Endothelial cell of umbilical vein (primary cell): ENCODE measurements at regions not wholly inside any gene's neighbourhood (a gene's known extent, or its start where the extent isn't known, plus 50 kb on each side); places are given as distances from the start of the nearest gene placed in this dataset.

Experiments used
- BruUV-seq: library from RNA; stranded (reverse); fragments of 400-500 nt; replicated peaks from 2 replicates; lab custom pipeline; 2021; lab: Mats Ljungman, UMichigan
- CTCF ChIA-PET: fragments of 300-600, 350-600 bp; sonication (Branson Sonifier 250); formaldehyde crosslinking; loops from one replicate; lab custom pipeline; 2021; ENCODE audit warnings: antibody characterized with exemption, inconsistent platforms; lab: Charles Lee
- POLR2A ChIA-PET: fragments of 300-600, 350-600 bp; sonication (Branson Sonifier 250); formaldehyde crosslinking; loops from one replicate; lab custom pipeline; 2021; ENCODE audit warnings: antibody characterized with exemption, inconsistent platforms; lab: Charles Lee
- DNase-seq: peaks from one replicate; pipeline ENCODE4 v3.0.0-alpha.2; 2011; ENCODE audit warnings: low read depth, low spot score
- FAIRE-seq: peaks from 2 replicates; lab custom pipeline; 2011; peaks lifted over from hg19 to GRCh38; lab: Jason Lieb, UNC
- H2AFZ ChIP-seq: 2 replicates; pipeline ENCODE4 v1.6.0; 2012; ENCODE audit warnings: low read depth, low read length, control low read depth, inconsistent platforms
- H3K27ac ChIP-seq: 2 replicates; pipeline ENCODE4 v1.5.1; 2011; ENCODE audit warnings: low read depth, mild to moderate bottlenecking, control low read depth, low read length, moderate library complexity; ENCODE audit not compliant: insufficient read depth
- H3K27me3 ChIP-seq, 2 experiments: 2 replicates each; pipeline versions ENCODE4 v1.6.0 to v1.6.1; 2011; ENCODE audit warnings: low read length in 2 of 2, mixed read lengths in 1 of 2; ENCODE audit not compliant: control insufficient read depth in 2 of 2, insufficient read depth in 2 of 2
- H3K36me3 ChIP-seq, 2 experiments: 2 replicates in 1 of 2; 3 replicates in 1 of 2; pipeline ENCODE4 v1.5.1; 2011; ENCODE audit warnings: low read length in 2 of 2, mild to moderate bottlenecking in 1 of 2, moderate library complexity in 1 of 2; ENCODE audit not compliant: control insufficient read depth in 2 of 2, insufficient read depth in 2 of 2; ENCODE audit errors: extremely low read depth in 1 of 2
- H3K4me1 ChIP-seq: 3 replicates; pipeline ENCODE4 v1.5.1; 2011; ENCODE audit warnings: mild to moderate bottlenecking, low read length; ENCODE audit not compliant: control insufficient read depth, insufficient read depth; ENCODE audit errors: extremely low read depth
- H3K4me2 ChIP-seq: 2 replicates; pipeline ENCODE4 v1.6.1; 2011; ENCODE audit warnings: low read length, control low read depth, mixed read lengths; ENCODE audit not compliant: insufficient read depth
- H3K4me3 ChIP-seq, 3 experiments: fragments of 200-600 bp in 1 of 3; sonication (generic), shearing (Covaris generic) in 1 of 3; replicated peaks in 1 of 3; 2 replicates each; pipeline ENCODE4 v1.5.1; 2011 to 2016; ENCODE audit warnings: control low read depth in 3 of 3, low read length in 3 of 3, mild to moderate bottlenecking in 2 of 3, inconsistent platforms in 1 of 3, low read depth in 1 of 3, moderate library complexity in 1 of 3; ENCODE audit not compliant: insufficient read depth in 1 of 3
- H3K79me2 ChIP-seq: 2 replicates; pipeline ENCODE4 v1.6.0; 2012; ENCODE audit warnings: low read length, inconsistent platforms; ENCODE audit not compliant: control insufficient read depth, insufficient read depth
- H3K9ac ChIP-seq: replicated peaks from 2 replicates; pipeline ENCODE3; 2011; ENCODE audit warnings: low read length, control low read depth; ENCODE audit not compliant: insufficient read depth; ENCODE audit errors: extremely low read depth
- H3K9me1 ChIP-seq: replicated peaks from 3 replicates; pipeline ENCODE4 v1.6.0; 2011; ENCODE audit warnings: mild to moderate bottlenecking, low read length; ENCODE audit not compliant: control insufficient read depth, insufficient read depth; ENCODE audit errors: extremely low read depth
- H3K9me3 ChIP-seq: replicated peaks from 2 replicates; pipeline ENCODE4 v1.5.1; 2012; ENCODE audit warnings: low read length, inconsistent platforms; ENCODE audit not compliant: control insufficient read depth, insufficient read depth
- H4K20me1 ChIP-seq: replicated peaks from 2 replicates; pipeline ENCODE3; 2011; ENCODE audit warnings: mild to moderate bottlenecking, low read length; ENCODE audit not compliant: control insufficient read depth, insufficient read depth; ENCODE audit errors: extremely low read depth
- CTCF ChIP-seq, 2 donors: IDR thresholded peaks; 1 replicate in 1 of 2; 2 replicates in 1 of 2; pipeline ENCODE4 v1.5.1; 2011; ENCODE audit warnings: low read length in 2 of 2, mild to moderate bottlenecking in 2 of 2, moderate library complexity in 2 of 2, control low read depth in 1 of 2, inconsistent platforms in 1 of 2, low read depth in 1 of 2; ENCODE audit not compliant: insufficient read depth in 1 of 2; ENCODE audit errors: extremely low read depth in 1 of 2
- EZH2 ChIP-seq: IDR thresholded peaks from 2 replicates; pipeline ENCODE4 v1.6.1; 2012; ENCODE audit warnings: borderline replicate concordance, low read depth, mild to moderate bottlenecking, moderate library complexity, low read length, inconsistent platforms; ENCODE audit not compliant: severe bottlenecking
- FOS ChIP-seq: IDR thresholded peaks from 2 replicates; pipeline ENCODE4 v1.6.1; 2011; ENCODE audit warnings: mild to moderate bottlenecking, low read length, moderate library complexity, borderline replicate concordance; ENCODE audit not compliant: insufficient read depth
- GATA2 ChIP-seq: IDR thresholded peaks from 2 replicates; pipeline ENCODE4 v1.7.0; 2011; ENCODE audit warnings: low read depth, mild to moderate bottlenecking, moderate library complexity, mixed read lengths, low read length; ENCODE audit not compliant: insufficient read length, insufficient read depth
- JUN ChIP-seq: IDR thresholded peaks from 2 replicates; pipeline ENCODE4 v1.6.1; 2011; ENCODE audit warnings: borderline replicate concordance, low read depth; ENCODE audit not compliant: insufficient read length, insufficient read depth
- MYC ChIP-seq: IDR thresholded peaks from one replicate; pipeline ENCODE4 v1.6.1; 2011; ENCODE audit warnings: mild to moderate bottlenecking, low read depth, low read length
- POLR2A ChIP-seq: IDR thresholded peaks from 2 replicates; pipeline ENCODE4 v1.6.1; 2012; ENCODE audit warnings: low read depth, mild to moderate bottlenecking, control low read depth, low read length
- POLR2AphosphoS5 ChIP-seq: IDR thresholded peaks from 2 replicates; pipeline ENCODE4 v1.6.1; 2012; ENCODE audit warnings: low read depth, mild to moderate bottlenecking, control low read depth, low read length, moderate library complexity; ENCODE audit not compliant: insufficient read depth
- dilution Hi-C: fragments of 300-500 bp; cut with MboI; formaldehyde crosslinking; loops from one replicate; pipeline ENCODE4 v1.15.0; 2019; ENCODE audit warnings: low sequenced_read_pairs; ENCODE audit not compliant: extremely low pct_ligation_motif_present
- intact Hi-C: fragments of 100-400 bp; cut with micrococcal nuclease; formaldehyde crosslinking; loops from one replicate; pipeline ENCODE4 v1.10.0; 2022
- TF ChIP-seq, protein P1 (sequence below): IDR thresholded peaks from 2 replicates; pipeline ENCODE4 v1.6.1; 2011; ENCODE audit not compliant: insufficient read depth, insufficient read length

DNA sequence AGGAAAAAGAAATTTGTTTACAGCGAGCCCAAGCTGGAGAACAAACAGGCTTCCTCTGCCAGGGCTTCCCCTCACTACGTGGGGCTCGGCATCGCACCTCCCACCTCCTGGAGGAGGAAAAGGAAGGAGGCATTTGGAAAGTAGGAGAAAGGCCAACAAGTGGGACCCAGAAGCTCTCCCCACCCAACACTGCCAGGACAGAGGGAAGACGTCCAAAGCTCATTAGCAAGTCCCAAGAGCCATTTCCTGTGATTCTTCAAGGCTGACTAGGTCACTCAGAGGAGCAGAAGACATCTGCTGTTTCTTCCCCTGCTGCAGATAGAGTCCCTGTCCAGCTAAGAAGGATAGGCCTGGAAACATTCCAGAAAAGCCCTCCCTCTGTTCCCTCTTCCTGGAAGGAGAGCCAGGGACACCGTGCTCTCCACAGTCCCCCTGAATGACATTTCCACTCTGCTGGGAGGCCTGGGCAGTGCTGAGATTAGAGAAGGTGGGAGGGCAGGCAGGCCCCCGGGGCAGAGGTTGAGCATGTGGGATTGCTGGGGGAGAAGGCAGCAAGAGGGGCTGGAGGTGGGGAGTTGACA is 57.0 kb upstream of the NEURL1B start:
- ChIA-PET CTCF (no interaction called here), POLR2A (no interaction called here)
- Histone ChIP-seq H3K36me3 (no peaks in the 10 kb centered on the region), H4K20me1 (no peaks in the 10 kb centered on the region), H3K4me2 (no peak overlapping the region), H3K4me1 (no peaks in the 10 kb centered on the region), H2AFZ (no peak overlapping the region), H3K4me3 (no peak overlapping the region), H3K9me1 (no peaks in the 10 kb centered on the region), H3K79me2 (no peaks in the 10 kb centered on the region), H3K27me3 (peaks cover 0 to 3% of the 10 kb centered on the region in 2 experiments), H3K9ac (no peak overlapping the region), H3K27ac (no peak overlapping the region), H3K9me3 (no peaks in the 10 kb centered on the region)
- dilution Hi-C loops: no loop called here
- intact Hi-C loops: no loop called here
- TF ChIP-seq FOS: no peak
- TF ChIP-seq EZH2: no peak
- no peak for TF ChIP-seq MYC
- TF ChIP-seq JUN: no peak
- TF ChIP-seq POLR2A: no peak
- no TSS peak for BruUV-seq
- DNase-seq: peak; percentile 37
- FAIRE-seq: peak; percentile 18

DNA sequence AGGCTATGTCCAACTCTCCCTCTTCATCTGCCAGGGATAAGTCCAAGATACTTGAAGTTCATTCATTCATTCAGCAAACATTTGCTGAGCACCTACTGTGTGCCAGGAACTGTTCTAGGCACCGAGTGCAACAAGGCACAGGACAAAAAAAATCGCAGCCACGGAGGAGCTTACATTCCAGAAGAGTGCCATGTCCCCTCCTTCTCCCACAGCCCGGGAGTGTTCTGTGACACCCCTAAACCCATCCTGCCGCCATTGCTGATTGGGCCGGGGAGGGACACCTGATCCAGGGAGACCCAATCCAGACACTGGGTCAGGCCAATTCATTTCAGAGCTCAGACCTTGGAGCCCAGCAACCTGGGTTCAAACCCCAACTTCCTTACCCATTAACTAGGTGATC is 58.1 kb upstream of the NEURL1B start:
- ChIA-PET POLR2A (no interaction called here), CTCF (interaction anchor here (1.3 kb wide), 1 partner anchor 8 kb away, joined by 3 read pairs; no protein-coding TSS in a partner anchor)
- TF ChIP-seq FOS (no peak), GATA2 (no peak), EZH2 (no peak), POLR2AphosphoS5 (no peak), POLR2A (no peak), JUN (no peak), CTCF (IDR thresholded peaks at IDR 0.05; ENCODE audit: extremely low read depth in 1 of 2, insufficient read depth in 1 of 2, low read depth in 1 of 2, low read length in 2 of 2) (no peak), MYC (no peak)
- TF ChIP-seq, protein P1, sequence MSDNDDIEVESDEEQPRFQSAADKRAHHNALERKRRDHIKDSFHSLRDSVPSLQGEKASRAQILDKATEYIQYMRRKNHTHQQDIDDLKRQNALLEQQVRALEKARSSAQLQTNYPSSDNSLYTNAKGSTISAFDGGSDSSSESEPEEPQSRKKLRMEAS: no peak
- Histone ChIP-seq H3K27ac (no peak overlapping the region), H3K9me1 (no peaks in the 10 kb centered on the region), H3K79me2 (no peaks in the 10 kb centered on the region), H3K9me3 (no peaks in the 10 kb centered on the region), H3K4me3 (no peak overlapping the region), H2AFZ (no peak overlapping the region), H3K9ac (no peak overlapping the region), H3K27me3 (peaks cover 0 to 3% of the 10 kb centered on the region in 2 experiments), H3K4me1 (no peaks in the 10 kb centered on the region), H3K36me3 (no peaks in the 10 kb centered on the region), H4K20me1 (no peaks in the 10 kb centered on the region), H3K4me2 (no peak overlapping the region)
- no peak for FAIRE-seq
- no TSS peak for BruUV-seq
- no peak for DNase-seq
- intact Hi-C loops: no loop called here
- dilution Hi-C loops: no loop called here
